GM19351 (cell line): ENCODE measurements at regions not wholly inside any gene's neighbourhood (a gene's known extent, or its start where the extent isn't known, plus 50 kb on each side); places are given as distances from the start of the nearest gene placed in this dataset.

Experiments
- ATAC-seq: cut with Tn5 transposase; IDR thresholded peaks from one replicate; pipeline ENCODE4 v1.9.1; 2021; ENCODE audit warnings: mild to moderate bottlenecking, moderate library complexity; ENCODE audit not compliant: unreplicated experiment

- ATAC-seq, result no peak
Measured at GRCh38 chr7:124351950-124352349, 319.1 kb upstream of the TMEM229A start.

- no peak for ATAC-seq
Measured at GRCh38 chr7:124349443-124349842, 316.6 kb upstream of the TMEM229A start.

GRCh38 chr7:124338861-124339260 is 306.0 kb upstream of the TMEM229A start:
- ATAC-seq, result no peak

GRCh38 chr7:124330731-124331407 is 298.0 kb upstream of the TMEM229A start:
- no peak for ATAC-seq

- no peak for ATAC-seq
Measured at GRCh38 chr7:124328774-124329173, 295.9 kb upstream of the TMEM229A start.

- no peak for ATAC-seq
Measured at GRCh38 chr7:124324262-124324661, 291.4 kb upstream of the TMEM229A start.

- ATAC-seq, result no peak
Measured at GRCh38 chr7:124323597-124323996, 290.7 kb upstream of the TMEM229A start.

GRCh38 chr7:124322561-124322960 is 289.7 kb upstream of the TMEM229A start:
- no peak for ATAC-seq

- ATAC-seq, result no peak
Measured at GRCh38 chr7:124318721-124319450, 286.0 kb upstream of the TMEM229A start.

- no peak for ATAC-seq
Measured at GRCh38 chr7:124310934-124311390, 278.1 kb upstream of the TMEM229A start.

GRCh38 chr7:124308384-124308783 is 275.5 kb upstream of the TMEM229A start:
- no peak for ATAC-seq

- no peak for ATAC-seq
Measured at GRCh38 chr7:124295289-124295688, 262.4 kb upstream of the TMEM229A start.

- ATAC-seq, result no peak
Measured at GRCh38 chr7:124284937-124285336, 252.1 kb upstream of the TMEM229A start.

GRCh38 chr7:124276005-124276622 is 243.2 kb upstream of the TMEM229A start:
- ATAC-seq, result peak; percentile 98

GRCh38 chr7:124275411-124275810 is 242.5 kb upstream of the TMEM229A start:
- no peak for ATAC-seq

GRCh38 chr7:124269774-124270173 is 236.9 kb upstream of the TMEM229A start:
- ATAC-seq, result no peak

- ATAC-seq, result no peak
Measured at GRCh38 chr7:124267154-124267553, 234.3 kb upstream of the TMEM229A start.

- peak; percentile 94 for ATAC-seq
Measured at GRCh38 chr7:124263232-124263827, 230.5 kb upstream of the TMEM229A start.

- no peak for ATAC-seq
Measured at GRCh38 chr7:124261710-124262109, 228.8 kb upstream of the TMEM229A start.

- peak; percentile 81 for ATAC-seq
Measured at GRCh38 chr7:124257638-124258308, 224.9 kb upstream of the TMEM229A start.
